PC-3 (cell line): ENCODE measurements at regions not wholly inside any gene's neighbourhood (a gene's known extent, or its start where the extent isn't known, plus 50 kb on each side); places are given as distances from the start of the nearest gene placed in this dataset.

Source experiments
- CTCF ChIP-seq: fragments of 300-600 bp; sonication (generic); conservative IDR thresholded peaks from 2 replicates; pipeline ENCODE4 v1.5.1; 2017; ENCODE audit warnings: antibody characterized with exemption, low read depth, mild to moderate bottlenecking, low read length
- EZH2 ChIP-seq: fragments of 300-600 bp; sonication (generic); IDR thresholded peaks from one replicate; pipeline ENCODE4 v1.6.1; 2017; ENCODE audit warnings: antibody characterized with exemption, mild to moderate bottlenecking, low read length; ENCODE audit not compliant: unreplicated experiment
- EZH2phosphoT487 ChIP-seq: fragments of 300-600 bp; sonication (generic); IDR thresholded peaks from 2 replicates; pipeline ENCODE4 v1.6.1; 2018; ENCODE audit warnings: mild to moderate bottlenecking, antibody characterized with exemption, low read length, borderline replicate concordance

GRCh38 chr12:69150083-69150795 lies 89.1 kb upstream of the CPSF6 start:
- no peak for TF ChIP-seq EZH2
- TF ChIP-seq CTCF: no peak
- no peak for TF ChIP-seq EZH2phosphoT487
